ENCODE measurements at regions not wholly inside any gene's neighbourhood (a gene's known extent, or its start where the extent isn't known, plus 50 kb on each side); places are given as distances from the start of the nearest gene placed in this dataset.
A peak's percentile ranks its signal among the peaks of the same experiment; 100 is the strongest.

DNA sequence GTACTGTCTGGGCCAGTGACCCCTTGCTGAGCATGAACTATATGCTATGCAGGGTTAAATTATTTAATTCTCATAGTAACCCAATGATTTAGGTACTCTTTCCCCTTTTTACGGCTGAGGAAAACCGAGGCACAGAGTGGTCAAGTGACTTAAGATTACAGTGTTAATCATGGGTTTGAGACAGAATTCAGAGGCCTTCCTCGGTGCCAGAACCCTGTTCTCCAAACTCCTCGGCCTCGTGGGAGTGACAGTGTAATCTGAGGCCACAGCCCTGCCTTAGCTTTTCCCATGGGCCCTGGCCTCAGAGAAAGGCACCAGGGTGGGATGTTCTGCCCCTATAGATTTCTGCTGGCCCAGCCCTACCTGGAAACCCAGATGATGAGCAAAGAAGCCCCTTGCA, 86.4 kb upstream of the ZNF648 start:
- in situ Hi-C loops (cut with HindIII; ENCODE audit: low pct_ligation_motif_present, low pct_unique_long_range_greater_than_20kb, low sequenced_read_pairs) = no loop called here
- DNase-seq = no peak

DNA sequence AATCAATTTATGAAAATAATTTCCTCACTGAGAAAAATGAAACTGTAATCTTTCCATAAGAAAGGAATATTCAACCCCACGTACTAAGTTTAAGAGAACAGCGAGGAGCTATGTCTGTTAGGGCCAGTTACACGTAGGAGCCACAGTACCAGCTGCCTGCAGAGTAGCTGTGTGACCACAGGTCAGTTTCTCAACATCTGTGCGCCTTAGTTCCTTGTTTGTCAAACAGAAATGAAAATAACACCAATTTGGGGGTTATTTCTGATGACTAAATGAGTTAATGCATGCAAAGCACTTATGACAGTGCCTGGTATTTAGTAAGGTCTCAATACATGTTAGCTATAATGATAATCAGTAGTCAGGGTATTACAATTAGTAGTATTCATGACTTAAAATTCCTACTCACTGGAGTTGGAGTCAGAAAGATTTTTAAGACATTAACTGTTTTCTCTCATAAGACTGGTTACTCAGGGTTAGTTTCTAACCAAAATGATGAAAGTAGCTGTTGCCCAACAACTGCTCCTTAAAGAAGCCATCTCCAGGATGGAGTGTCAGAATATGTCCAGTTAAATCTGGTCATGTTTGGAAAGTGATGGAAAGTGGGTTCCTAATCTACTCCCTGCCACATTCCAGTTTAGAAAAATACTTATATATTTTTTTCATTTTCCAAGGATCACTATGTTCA, 85.8 kb upstream of the ZNF648 start:
- DNase-seq = no peak

DNA sequence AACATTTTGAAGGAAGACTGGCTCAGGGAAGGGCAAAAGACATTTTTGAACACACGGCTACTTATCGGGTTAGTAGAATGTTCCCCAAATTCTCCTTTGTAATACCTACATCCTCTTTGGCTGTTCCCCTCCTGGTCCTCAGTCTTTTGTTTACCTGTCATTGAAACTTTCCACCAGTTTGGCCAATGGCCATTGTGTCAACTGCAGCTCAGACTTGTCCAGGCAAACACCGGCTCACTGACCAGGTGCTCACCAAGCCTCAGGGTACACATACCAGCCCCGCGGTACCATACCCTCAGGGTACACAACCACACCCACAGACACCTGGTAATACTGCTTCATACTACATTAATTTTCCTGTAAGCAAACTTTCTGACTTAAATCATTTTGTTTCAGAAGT, 84.8 kb upstream of the ZNF648 start:
- DNase-seq = no peak
- in situ Hi-C loops (cut with HindIII; ENCODE audit: low pct_ligation_motif_present, low pct_unique_long_range_greater_than_20kb, low sequenced_read_pairs) = no loop called here

More for the DNA sequence above, 85.8 kb upstream of the ZNF648 start:
- in situ Hi-C loops (cut with HindIII; ENCODE audit: low pct_ligation_motif_present, low pct_unique_long_range_greater_than_20kb, low sequenced_read_pairs) = no loop called here

- DNase-seq = no peak
- in situ Hi-C loops (cut with HindIII; ENCODE audit: low pct_ligation_motif_present, low pct_unique_long_range_greater_than_20kb, low sequenced_read_pairs) = no loop called here
These were observed 83.9 kb upstream of the ZNF648 start for GRCh38 chr1:182145441-182145840.

DNA sequence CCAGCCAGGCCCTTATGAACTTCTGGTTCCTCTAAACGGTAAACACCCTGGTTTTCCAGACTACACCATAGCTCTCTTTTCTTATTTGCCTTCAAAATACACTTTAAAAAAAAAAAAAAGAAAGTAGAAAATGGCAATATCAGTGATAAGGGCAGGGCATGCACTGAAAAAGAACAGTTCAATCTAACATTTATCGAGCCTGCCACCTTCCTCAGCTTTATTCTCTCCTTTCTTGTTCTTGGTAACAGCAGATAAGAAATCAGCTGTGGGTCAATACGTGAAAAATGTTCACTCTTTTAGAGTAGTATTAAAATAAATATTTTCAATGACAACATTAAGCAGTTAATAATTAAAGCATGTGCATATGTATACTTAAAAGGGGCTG, 83.1 kb upstream of the ZNF648 start:
- in situ Hi-C loops (cut with HindIII; ENCODE audit: low pct_ligation_motif_present, low pct_unique_long_range_greater_than_20kb, low sequenced_read_pairs) = no loop called here

GRCh38 chr1:182143825-182144645, 82.5 kb upstream of the ZNF648 start:
- in situ Hi-C loops (cut with HindIII; ENCODE audit: low pct_ligation_motif_present, low pct_unique_long_range_greater_than_20kb, low sequenced_read_pairs) = no loop called here
- no peak for DNase-seq

More for the DNA sequence above, 83.1 kb upstream of the ZNF648 start:
- no peak for DNase-seq

DNA sequence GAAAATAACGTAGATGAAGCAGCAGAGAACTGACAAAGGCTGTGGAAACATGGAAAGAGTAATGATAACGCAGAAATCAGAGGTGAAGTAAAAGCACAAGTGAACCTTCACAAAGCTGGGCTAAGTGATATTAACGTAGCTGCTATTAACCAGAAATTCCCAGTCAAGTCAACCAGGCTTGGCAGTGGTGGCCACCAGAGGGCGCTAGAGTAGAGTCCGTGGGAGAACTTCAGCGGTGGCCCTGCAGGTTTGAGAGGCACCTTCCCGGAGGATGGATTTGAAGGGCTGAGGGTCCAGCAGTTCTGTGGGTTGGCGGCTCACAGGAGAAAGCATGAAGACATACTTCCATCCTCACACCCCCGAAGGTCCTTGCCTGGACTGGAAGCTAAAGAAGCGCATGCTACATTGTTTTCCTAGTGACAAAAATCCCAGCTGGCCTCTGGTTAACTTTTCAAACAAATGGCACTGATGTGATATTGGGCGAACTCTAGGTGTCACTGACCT, 81.7 kb upstream of the ZNF648 start:
- in situ Hi-C loops (cut with HindIII; ENCODE audit: low pct_ligation_motif_present, low pct_unique_long_range_greater_than_20kb, low sequenced_read_pairs) = no loop called here
- peak; percentile 75 for DNase-seq

GRCh38 chr1:182142621-182143020, 81.1 kb upstream of the ZNF648 start:
- in situ Hi-C loops (cut with HindIII; ENCODE audit: low pct_ligation_motif_present, low pct_unique_long_range_greater_than_20kb, low sequenced_read_pairs) = no loop called here

DNA sequence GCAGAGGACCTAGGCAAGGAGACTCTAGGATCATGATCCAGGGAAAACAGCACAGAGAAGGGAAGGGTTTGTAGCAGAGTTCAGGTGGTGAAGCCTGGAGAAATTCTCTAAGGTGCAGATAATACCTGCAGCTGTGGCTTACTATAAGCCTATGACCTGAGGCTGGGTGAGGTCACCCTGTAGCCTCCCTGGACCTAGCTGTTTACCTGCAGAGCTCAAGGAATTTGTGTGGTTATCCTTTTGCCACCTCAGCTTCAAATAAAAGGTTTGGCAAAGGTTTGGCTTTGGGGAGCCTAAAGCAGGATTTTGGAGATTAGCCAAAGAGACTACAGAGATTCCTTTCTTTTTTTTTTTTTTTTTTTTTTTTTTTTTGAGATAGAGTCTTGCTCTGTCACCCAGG, 79.5 kb upstream of the ZNF648 start:
- no peak for DNase-seq
- in situ Hi-C loops (cut with HindIII; ENCODE audit: low pct_ligation_motif_present, low pct_unique_long_range_greater_than_20kb, low sequenced_read_pairs) = no loop called here

More at GRCh38 chr1:182142621-182143020, 81.1 kb upstream of the ZNF648 start:
- DNase-seq = no peak

DNA sequence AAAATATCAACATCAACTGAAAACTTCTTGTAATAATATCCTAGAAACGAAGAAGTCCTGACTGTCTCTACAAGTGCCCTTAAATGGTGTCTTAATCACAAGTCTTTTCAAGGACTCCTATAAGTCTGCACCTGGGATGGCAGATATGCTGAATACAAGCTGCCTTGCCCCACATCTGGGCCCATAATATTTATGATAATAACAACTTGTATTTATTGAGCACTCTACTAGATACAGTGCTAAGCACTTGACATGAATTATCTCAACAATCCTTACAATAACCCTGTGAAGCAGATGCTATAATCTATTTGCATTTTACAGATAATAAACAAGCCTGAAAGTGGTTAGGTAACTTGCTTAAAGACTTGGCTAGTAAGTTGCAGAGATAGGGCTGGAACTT, 78.0 kb upstream of the ZNF648 start:
- no peak for DNase-seq
- in situ Hi-C loops (cut with HindIII; ENCODE audit: low pct_ligation_motif_present, low pct_unique_long_range_greater_than_20kb, low sequenced_read_pairs) = no loop called here

DNA sequence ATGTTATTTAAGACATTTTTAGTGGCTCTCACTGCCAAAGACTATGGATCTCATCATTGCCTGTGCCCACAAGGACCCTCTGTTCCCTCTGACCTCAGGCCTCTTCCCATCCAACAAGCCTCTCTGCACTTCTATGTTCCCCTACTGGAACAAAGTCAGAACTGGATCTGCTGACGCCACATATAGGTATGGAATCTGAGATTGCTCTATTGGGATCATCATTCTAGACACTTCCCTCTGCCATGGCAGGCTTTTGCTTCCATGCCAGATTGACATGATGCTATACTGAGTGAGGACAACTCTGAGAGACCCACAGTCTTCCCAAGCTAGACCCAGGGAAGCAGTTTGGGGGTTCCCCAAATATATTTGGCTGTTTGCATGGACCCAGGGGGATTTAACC, 76.0 kb upstream of the ZNF648 start:
- in situ Hi-C loops (cut with HindIII; ENCODE audit: low pct_ligation_motif_present, low pct_unique_long_range_greater_than_20kb, low sequenced_read_pairs) = no loop called here

GRCh38 chr1:182135946-182136345, 74.4 kb upstream of the ZNF648 start:
- in situ Hi-C loops (cut with HindIII; ENCODE audit: low pct_ligation_motif_present, low pct_unique_long_range_greater_than_20kb, low sequenced_read_pairs) = no loop called here
- no peak for DNase-seq

More for the DNA sequence above, 76.0 kb upstream of the ZNF648 start:
- DNase-seq = no peak

DNA sequence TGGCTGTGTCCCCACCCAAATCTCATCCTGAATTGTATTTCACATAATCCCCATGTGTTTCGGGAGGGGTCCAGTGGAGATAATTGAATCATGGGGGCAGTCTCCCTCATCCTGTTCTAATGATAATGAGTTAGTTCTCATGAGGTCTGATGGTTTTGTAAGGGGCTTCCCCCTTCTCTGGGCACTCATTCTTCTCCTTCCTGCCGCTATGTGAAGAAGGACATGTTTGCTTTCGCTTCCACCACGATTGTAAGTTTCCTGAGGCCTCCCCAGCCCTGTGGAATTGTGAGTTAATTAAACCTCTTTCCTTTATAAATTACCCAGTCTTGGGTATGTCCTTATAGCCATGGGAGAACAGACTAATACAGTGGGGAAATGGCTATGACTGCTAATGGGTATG, 72.7 kb upstream of the ZNF648 start:
- DNase-seq = no peak
- in situ Hi-C loops (cut with HindIII; ENCODE audit: low pct_ligation_motif_present, low pct_unique_long_range_greater_than_20kb, low sequenced_read_pairs) = no loop called here

DNA sequence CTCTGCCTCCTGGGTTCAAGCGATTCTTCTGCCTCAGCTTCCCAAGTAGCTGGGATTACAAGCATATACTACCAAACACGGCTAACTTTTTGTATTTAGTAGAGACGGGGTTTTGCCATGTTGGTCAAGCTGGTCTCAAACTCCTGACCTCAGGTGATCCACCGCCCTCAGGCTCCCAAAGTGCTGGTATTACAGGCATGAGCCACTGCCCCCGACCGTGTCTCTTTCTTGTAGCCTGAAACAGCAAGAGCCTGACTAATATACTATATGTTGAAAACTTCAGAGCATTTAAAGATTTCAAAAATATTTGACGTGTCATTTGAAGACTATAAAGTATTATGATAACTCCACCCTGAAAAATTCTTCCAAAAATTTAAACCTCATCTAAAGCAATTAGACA, 71.7 kb upstream of the ZNF648 start:
- in situ Hi-C loops (cut with HindIII; ENCODE audit: low pct_ligation_motif_present, low pct_unique_long_range_greater_than_20kb, low sequenced_read_pairs) = no loop called here
- no peak for DNase-seq

GRCh38 chr1:182129398-182129797, 67.9 kb upstream of the ZNF648 start:
- in situ Hi-C loops (cut with HindIII; ENCODE audit: low pct_ligation_motif_present, low pct_unique_long_range_greater_than_20kb, low sequenced_read_pairs) = no loop called here
- DNase-seq = no peak

GRCh38 chr1:182128502-182128901, 67.0 kb upstream of the ZNF648 start:
- DNase-seq = no peak
- in situ Hi-C loops (cut with HindIII; ENCODE audit: low pct_ligation_motif_present, low pct_unique_long_range_greater_than_20kb, low sequenced_read_pairs) = no loop called here

GRCh38 chr1:182127656-182128055, 66.1 kb upstream of the ZNF648 start:
- in situ Hi-C loops (cut with HindIII; ENCODE audit: low pct_ligation_motif_present, low pct_unique_long_range_greater_than_20kb, low sequenced_read_pairs) = no loop called here
- DNase-seq = no peak

DNA sequence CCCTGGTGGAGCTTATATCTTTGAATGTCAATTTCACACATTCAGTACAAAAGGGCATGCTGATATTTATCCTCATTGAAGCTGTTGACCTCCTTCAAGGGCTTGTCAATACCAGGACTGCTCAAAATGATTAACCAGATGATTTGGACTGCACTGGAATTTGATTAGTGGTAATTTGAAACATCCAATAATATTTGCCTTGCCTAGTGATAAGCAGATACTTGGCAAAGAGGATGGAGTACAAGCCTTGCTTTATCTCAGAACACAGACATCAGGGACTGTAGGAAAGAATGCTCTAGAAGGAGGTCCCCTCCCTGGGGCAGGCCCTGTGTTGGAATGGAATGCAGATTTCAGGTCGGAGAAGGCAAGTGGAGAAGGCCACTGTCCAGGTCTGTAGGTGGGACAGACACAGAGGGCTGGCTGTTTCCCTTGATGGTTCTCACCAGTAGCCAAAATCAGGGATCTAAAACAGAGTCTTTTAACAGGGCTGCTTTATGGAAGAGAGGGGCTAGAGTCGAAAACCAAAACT, 64.8 kb upstream of the ZNF648 start:
- no peak for DNase-seq
- in situ Hi-C loops (cut with HindIII; ENCODE audit: low pct_ligation_motif_present, low pct_unique_long_range_greater_than_20kb, low sequenced_read_pairs) = no loop called here

- no peak for DNase-seq
- in situ Hi-C loops (cut with HindIII; ENCODE audit: low pct_ligation_motif_present, low pct_unique_long_range_greater_than_20kb, low sequenced_read_pairs) = no loop called here
These were observed 61.4 kb upstream of the ZNF648 start for GRCh38 chr1:182122913-182123260.
